Neural cell (in vitro differentiated cells): ENCODE measurements at regions not wholly inside any gene's neighbourhood (a gene's known extent, or its start where the extent isn't known, plus 50 kb on each side); places are given as distances from the start of the nearest gene placed in this dataset.

Source experiments
- CTCF ChIP-seq: fragments of 450-650 bp; IDR thresholded peaks from 2 replicates; pipeline ENCODE4 v1.5.1; 2014; ENCODE audit warnings: antibody characterized with exemption, mild to moderate bottlenecking, moderate library complexity; ENCODE audit not compliant: poor library complexity, severe bottlenecking
- EZH2 ChIP-seq: fragments of 200-600, 300-800 bp; shearing (Covaris generic), sonication (generic); IDR thresholded peaks from 2 replicates; pipeline ENCODE4 v1.6.1; 2014; ENCODE audit warnings: antibody characterized with exemption, low read length, borderline replicate concordance, mild to moderate bottlenecking; ENCODE audit not compliant: insufficient read depth, poor library complexity, severe bottlenecking
- POLR2AphosphoS5 ChIP-seq: IDR thresholded peaks from 2 replicates; pipeline ENCODE4 v1.6.1; 2012
- TF ChIP-seq, protein P1 (sequence below): IDR thresholded peaks from 2 replicates; pipeline ENCODE4 v1.6.1; 2012; ENCODE audit warnings: borderline replicate concordance

GRCh38 chr6:9095137-9095536 lies 659.8 kb upstream of the SLC35B3 start:
- TF ChIP-seq POLR2AphosphoS5 (no peak), CTCF (no peak), EZH2 (no peak)
- TF ChIP-seq, protein P1, sequence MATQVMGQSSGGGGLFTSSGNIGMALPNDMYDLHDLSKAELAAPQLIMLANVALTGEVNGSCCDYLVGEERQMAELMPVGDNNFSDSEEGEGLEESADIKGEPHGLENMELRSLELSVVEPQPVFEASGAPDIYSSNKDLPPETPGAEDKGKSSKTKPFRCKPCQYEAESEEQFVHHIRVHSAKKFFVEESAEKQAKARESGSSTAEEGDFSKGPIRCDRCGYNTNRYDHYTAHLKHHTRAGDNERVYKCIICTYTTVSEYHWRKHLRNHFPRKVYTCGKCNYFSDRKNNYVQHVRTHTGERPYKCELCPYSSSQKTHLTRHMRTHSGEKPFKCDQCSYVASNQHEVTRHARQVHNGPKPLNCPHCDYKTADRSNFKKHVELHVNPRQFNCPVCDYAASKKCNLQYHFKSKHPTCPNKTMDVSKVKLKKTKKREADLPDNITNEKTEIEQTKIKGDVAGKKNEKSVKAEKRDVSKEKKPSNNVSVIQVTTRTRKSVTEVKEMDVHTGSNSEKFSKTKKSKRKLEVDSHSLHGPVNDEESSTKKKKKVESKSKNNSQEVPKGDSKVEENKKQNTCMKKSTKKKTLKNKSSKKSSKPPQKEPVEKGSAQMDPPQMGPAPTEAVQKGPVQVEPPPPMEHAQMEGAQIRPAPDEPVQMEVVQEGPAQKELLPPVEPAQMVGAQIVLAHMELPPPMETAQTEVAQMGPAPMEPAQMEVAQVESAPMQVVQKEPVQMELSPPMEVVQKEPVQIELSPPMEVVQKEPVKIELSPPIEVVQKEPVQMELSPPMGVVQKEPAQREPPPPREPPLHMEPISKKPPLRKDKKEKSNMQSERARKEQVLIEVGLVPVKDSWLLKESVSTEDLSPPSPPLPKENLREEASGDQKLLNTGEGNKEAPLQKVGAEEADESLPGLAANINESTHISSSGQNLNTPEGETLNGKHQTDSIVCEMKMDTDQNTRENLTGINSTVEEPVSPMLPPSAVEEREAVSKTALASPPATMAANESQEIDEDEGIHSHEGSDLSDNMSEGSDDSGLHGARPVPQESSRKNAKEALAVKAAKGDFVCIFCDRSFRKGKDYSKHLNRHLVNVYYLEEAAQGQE, result no peak
